ENCODE measurements at regions not wholly inside any gene's neighbourhood (a gene's known extent, or its start where the extent isn't known, plus 50 kb on each side); places are given as distances from the start of the nearest gene placed in this dataset.

GRCh38 chr9:135209136-135209535, 121.7 kb downstream of the OLFM1 start:
- FAIRE-seq (no peak), DNase-seq (ENCODE audit: insufficient read length, low spot score) (no peak)
- TF ChIP-seq POU2F2 (IDR thresholded peaks at IDR 0.05; ENCODE audit: low read depth, low read length) (no peak), TAF1 (IDR thresholded peaks at IDR 0.05; ENCODE audit: low read depth, low read length) (no peak), SPI1 (IDR thresholded peaks at IDR 0.05; ENCODE audit: low read depth, low read length) (no peak), POLR2A (IDR thresholded peaks at IDR 0.05; ENCODE audit: low read depth, low read length) (no peak), PAX5 (IDR thresholded peaks at IDR 0.05; ENCODE audit: insufficient read depth, low read length, severe bottlenecking) (no peak), POLR2AphosphoS5 (IDR thresholded peaks at IDR 0.05; ENCODE audit: low read depth, low read length) (no peak)

- no peak for FAIRE-seq
- DNase-seq (ENCODE audit: insufficient read length, low spot score) = no peak
- TF ChIP-seq POLR2AphosphoS5 (IDR thresholded peaks at IDR 0.05; ENCODE audit: low read depth, low read length) = no peak
- no peak for TF ChIP-seq POU2F2 (IDR thresholded peaks at IDR 0.05; ENCODE audit: low read depth, low read length)
- no peak for TF ChIP-seq SPI1 (IDR thresholded peaks at IDR 0.05; ENCODE audit: low read depth, low read length)
- no peak for TF ChIP-seq PAX5 (IDR thresholded peaks at IDR 0.05; ENCODE audit: insufficient read depth, low read length, severe bottlenecking)
- no peak for TF ChIP-seq TAF1 (IDR thresholded peaks at IDR 0.05; ENCODE audit: low read depth, low read length)
- TF ChIP-seq POLR2A (IDR thresholded peaks at IDR 0.05; ENCODE audit: low read depth, low read length) = no peak
Measured at GRCh38 chr9:135209852-135210251, 122.4 kb downstream of the OLFM1 start.

GRCh38 chr9:135210676-135211523, 123.4 kb downstream of the OLFM1 start:
- DNase-seq (ENCODE audit: insufficient read length, low spot score) (no peak), FAIRE-seq (no peak)
- TF ChIP-seq POLR2A (IDR thresholded peaks at IDR 0.05; ENCODE audit: low read depth, low read length) (no peak), TAF1 (IDR thresholded peaks at IDR 0.05; ENCODE audit: low read depth, low read length) (no peak)

GRCh38 chr9:135211524-135211890, 124.0 kb downstream of the OLFM1 start:
- no peak for TF ChIP-seq TAF1 (IDR thresholded peaks at IDR 0.05; ENCODE audit: low read depth, low read length)
- no peak for TF ChIP-seq POLR2A (IDR thresholded peaks at IDR 0.05; ENCODE audit: low read depth, low read length)
- no peak for TF ChIP-seq POLR2AphosphoS5 (IDR thresholded peaks at IDR 0.05; ENCODE audit: low read depth, low read length)
- no peak for TF ChIP-seq PAX5 (IDR thresholded peaks at IDR 0.05; ENCODE audit: insufficient read depth, low read length, severe bottlenecking)
- TF ChIP-seq SPI1 (IDR thresholded peaks at IDR 0.05; ENCODE audit: low read depth, low read length) = no peak
- TF ChIP-seq POU2F2 (IDR thresholded peaks at IDR 0.05; ENCODE audit: low read depth, low read length) = no peak
- DNase-seq (ENCODE audit: insufficient read length, low spot score) (no peak), FAIRE-seq (no peak)

GRCh38 chr9:135212961-135213360, 125.5 kb downstream of the OLFM1 start:
- TF ChIP-seq POLR2A (IDR thresholded peaks at IDR 0.05; ENCODE audit: low read depth, low read length) (no peak), SPI1 (IDR thresholded peaks at IDR 0.05; ENCODE audit: low read depth, low read length) (no peak), PAX5 (IDR thresholded peaks at IDR 0.05; ENCODE audit: insufficient read depth, low read length, severe bottlenecking) (no peak), POU2F2 (IDR thresholded peaks at IDR 0.05; ENCODE audit: low read depth, low read length) (no peak), POLR2AphosphoS5 (IDR thresholded peaks at IDR 0.05; ENCODE audit: low read depth, low read length) (no peak), TAF1 (IDR thresholded peaks at IDR 0.05; ENCODE audit: low read depth, low read length) (no peak)
- FAIRE-seq (no peak), DNase-seq (ENCODE audit: insufficient read length, low spot score) (no peak)

- FAIRE-seq (no peak), DNase-seq (ENCODE audit: insufficient read length, low spot score) (no peak)
- no peak for TF ChIP-seq POLR2A (IDR thresholded peaks at IDR 0.05; ENCODE audit: low read depth, low read length)
- TF ChIP-seq SPI1 (IDR thresholded peaks at IDR 0.05; ENCODE audit: low read depth, low read length) = no peak
- no peak for TF ChIP-seq POLR2AphosphoS5 (IDR thresholded peaks at IDR 0.05; ENCODE audit: low read depth, low read length)
- no peak for TF ChIP-seq TAF1 (IDR thresholded peaks at IDR 0.05; ENCODE audit: low read depth, low read length)
- no peak for TF ChIP-seq PAX5 (IDR thresholded peaks at IDR 0.05; ENCODE audit: insufficient read depth, low read length, severe bottlenecking)
- TF ChIP-seq POU2F2 (IDR thresholded peaks at IDR 0.05; ENCODE audit: low read depth, low read length) = no peak
Measured at GRCh38 chr9:135213566-135213965, 126.1 kb downstream of the OLFM1 start.

- FAIRE-seq (no peak), DNase-seq (ENCODE audit: insufficient read length, low spot score) (no peak)
- no peak for TF ChIP-seq SPI1 (IDR thresholded peaks at IDR 0.05; ENCODE audit: low read depth, low read length)
- no peak for TF ChIP-seq POLR2A (IDR thresholded peaks at IDR 0.05; ENCODE audit: low read depth, low read length)
- TF ChIP-seq POU2F2 (IDR thresholded peaks at IDR 0.05; ENCODE audit: low read depth, low read length) = no peak
- no peak for TF ChIP-seq POLR2AphosphoS5 (IDR thresholded peaks at IDR 0.05; ENCODE audit: low read depth, low read length)
- TF ChIP-seq PAX5 (IDR thresholded peaks at IDR 0.05; ENCODE audit: insufficient read depth, low read length, severe bottlenecking) = no peak
- TF ChIP-seq TAF1 (IDR thresholded peaks at IDR 0.05; ENCODE audit: low read depth, low read length) = no peak
Measured at GRCh38 chr9:135214054-135214640, 126.7 kb downstream of the OLFM1 start.

- FAIRE-seq (no peak), DNase-seq (ENCODE audit: insufficient read length, low spot score) (no peak)
- TF ChIP-seq SPI1 (IDR thresholded peaks at IDR 0.05; ENCODE audit: low read depth, low read length) = no peak
- no peak for TF ChIP-seq POLR2AphosphoS5 (IDR thresholded peaks at IDR 0.05; ENCODE audit: low read depth, low read length)
- no peak for TF ChIP-seq POU2F2 (IDR thresholded peaks at IDR 0.05; ENCODE audit: low read depth, low read length)
- TF ChIP-seq PAX5 (IDR thresholded peaks at IDR 0.05; ENCODE audit: insufficient read depth, low read length, severe bottlenecking) = no peak
- TF ChIP-seq POLR2A (IDR thresholded peaks at IDR 0.05; ENCODE audit: low read depth, low read length) = no peak
- no peak for TF ChIP-seq TAF1 (IDR thresholded peaks at IDR 0.05; ENCODE audit: low read depth, low read length)
Measured at GRCh38 chr9:135214706-135215105, 127.2 kb downstream of the OLFM1 start.

GRCh38 chr9:135215571-135216161, 128.2 kb downstream of the OLFM1 start:
- FAIRE-seq (no peak), DNase-seq (ENCODE audit: insufficient read length, low spot score) (no peak)
- TF ChIP-seq PAX5 (IDR thresholded peaks at IDR 0.05; ENCODE audit: insufficient read depth, low read length, severe bottlenecking) (no peak), POLR2A (IDR thresholded peaks at IDR 0.05; ENCODE audit: low read depth, low read length) (no peak), TAF1 (IDR thresholded peaks at IDR 0.05; ENCODE audit: low read depth, low read length) (no peak), POU2F2 (IDR thresholded peaks at IDR 0.05; ENCODE audit: low read depth, low read length) (no peak), POLR2AphosphoS5 (IDR thresholded peaks at IDR 0.05; ENCODE audit: low read depth, low read length) (no peak)
